Lower leg skin (tissue), 4 donors: ENCODE measurements at regions not wholly inside any gene's neighbourhood (a gene's known extent, or its start where the extent isn't known, plus 50 kb on each side); places are given as distances from the start of the nearest gene placed in this dataset.

ENCODE experiments used
- DNase-seq, 2 donors: peaks; one replicate each; pipeline ENCODE4 v3.0.0-alpha.2; 2019; ENCODE audit warnings: low spot score in 2 of 2
- H3K4me3 ChIP-seq: fragments of 200-600 bp; sonication (generic); 2 replicates; pipeline ENCODE4 v1.5.1; 2017; ENCODE audit warnings: mild to moderate bottlenecking, low read depth; ENCODE audit not compliant: poor library complexity, severe bottlenecking
- POLR2A ChIP-seq, 2 donors: fragments of 450-650 bp; IDR thresholded peaks; one replicate each; pipeline ENCODE4 v1.6.1; 2016 to 2017; ENCODE audit warnings: antibody characterized with exemption in 2 of 2, mild to moderate bottlenecking in 1 of 2, moderate library complexity in 1 of 2
- WGBS, 2 donors: methylation state at CpG; one replicate each; pipeline ENCODE4 v1.1.5; 2018; 5-methylcytosine and 5-hydroxymethylcytosine counted together
- intact Hi-C: fragments of 100-400 bp; cut with DNase I; formaldehyde crosslinking; loops from one replicate; pipeline ENCODE4 v1.15.0; 2023; ENCODE audit warnings: low total_unique reads
- TF ChIP-seq, protein P1 (sequence below), 3 donors: fragments of 450-650 bp; IDR thresholded peaks; one replicate each; pipeline ENCODE4 v1.5.1; 2016; ENCODE audit warnings: antibody characterized with exemption in 3 of 3, mild to moderate bottlenecking in 3 of 3, moderate library complexity in 2 of 3

DNA sequence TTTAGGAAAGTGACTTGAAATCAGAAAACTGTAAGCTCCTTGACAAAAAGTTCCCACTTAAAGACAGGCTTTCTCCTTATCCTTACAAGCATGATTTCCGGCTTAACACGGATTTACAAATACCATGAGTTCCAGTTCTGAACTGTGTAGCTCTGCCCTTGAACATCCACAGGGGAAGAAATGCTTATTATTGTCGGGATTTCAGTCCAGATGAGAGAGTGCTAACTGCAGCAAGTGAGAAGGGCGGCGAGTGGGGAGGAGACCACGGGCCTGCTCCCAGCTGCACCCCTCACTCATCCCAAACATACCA is 73.1 kb downstream of the LRRC30 start:
- WGBS, 2 donors, result 83 to 85% methylated on average over 6 of the region's 6 CpGs
- intact Hi-C loops, result no loop called here
- no peak for TF ChIP-seq POLR2A (IDR thresholded peaks at IDR 0.05)
- TF ChIP-seq, protein P1, sequence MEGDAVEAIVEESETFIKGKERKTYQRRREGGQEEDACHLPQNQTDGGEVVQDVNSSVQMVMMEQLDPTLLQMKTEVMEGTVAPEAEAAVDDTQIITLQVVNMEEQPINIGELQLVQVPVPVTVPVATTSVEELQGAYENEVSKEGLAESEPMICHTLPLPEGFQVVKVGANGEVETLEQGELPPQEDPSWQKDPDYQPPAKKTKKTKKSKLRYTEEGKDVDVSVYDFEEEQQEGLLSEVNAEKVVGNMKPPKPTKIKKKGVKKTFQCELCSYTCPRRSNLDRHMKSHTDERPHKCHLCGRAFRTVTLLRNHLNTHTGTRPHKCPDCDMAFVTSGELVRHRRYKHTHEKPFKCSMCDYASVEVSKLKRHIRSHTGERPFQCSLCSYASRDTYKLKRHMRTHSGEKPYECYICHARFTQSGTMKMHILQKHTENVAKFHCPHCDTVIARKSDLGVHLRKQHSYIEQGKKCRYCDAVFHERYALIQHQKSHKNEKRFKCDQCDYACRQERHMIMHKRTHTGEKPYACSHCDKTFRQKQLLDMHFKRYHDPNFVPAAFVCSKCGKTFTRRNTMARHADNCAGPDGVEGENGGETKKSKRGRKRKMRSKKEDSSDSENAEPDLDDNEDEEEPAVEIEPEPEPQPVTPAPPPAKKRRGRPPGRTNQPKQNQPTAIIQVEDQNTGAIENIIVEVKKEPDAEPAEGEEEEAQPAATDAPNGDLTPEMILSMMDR (IDR thresholded peaks at IDR 0.05), result no peak
- no peak overlapping the region for H3K4me3 ChIP-seq
- no peak for DNase-seq

DNA sequence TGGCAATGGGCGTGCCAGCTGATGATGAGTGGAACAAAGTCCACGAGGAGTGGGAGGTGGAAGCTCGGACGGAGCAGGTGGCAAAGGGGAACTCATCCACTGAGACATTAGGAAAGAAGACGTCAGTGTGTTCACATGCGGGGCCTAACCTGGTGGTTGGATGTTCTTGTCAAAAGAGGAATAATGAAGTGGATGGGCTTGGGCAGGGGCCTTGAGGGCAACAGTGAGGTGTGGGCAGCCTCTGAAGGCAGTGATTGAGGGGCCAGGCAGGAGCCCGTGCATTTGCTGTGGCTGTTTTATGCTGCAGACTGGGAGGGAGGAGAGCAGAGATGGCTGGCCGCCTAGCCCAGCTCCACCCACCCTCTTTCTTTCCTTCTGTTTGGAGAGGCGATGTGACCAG is 74.5 kb downstream of the LRRC30 start:
- H3K4me3 ChIP-seq, result no peak overlapping the region
- 83 to 87% methylated on average over 9 of the region's 9 CpGs for WGBS, 2 donors
- intact Hi-C loops, result no loop called here
- TF ChIP-seq POLR2A (IDR thresholded peaks at IDR 0.05), result no peak
- TF ChIP-seq, protein P1 (IDR thresholded peaks at IDR 0.05), result no peak
- DNase-seq, result no peak

DNA sequence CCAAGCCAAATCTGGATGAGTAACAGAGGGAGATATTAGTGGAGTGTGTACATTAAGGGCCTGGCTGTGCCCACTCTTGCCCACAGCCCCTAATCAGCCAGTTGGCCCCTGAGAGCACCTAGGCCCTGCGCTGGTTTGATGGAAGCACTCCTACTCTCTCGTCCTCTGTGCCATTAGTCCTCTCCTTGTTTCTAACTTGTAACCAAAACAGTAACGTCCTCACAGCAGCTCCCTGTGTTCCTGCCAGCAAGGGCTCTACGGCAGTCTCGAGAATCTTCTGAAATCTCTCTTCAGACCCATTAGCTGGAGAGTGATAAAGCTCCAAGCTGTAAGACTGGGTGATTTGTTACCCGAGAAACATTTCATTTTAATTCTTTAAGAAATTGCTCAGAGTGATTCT is 76.1 kb downstream of the LRRC30 start:
- intact Hi-C loops, result no loop called here
- no peak for DNase-seq
- WGBS, 2 donors, result 65 to 67% methylated on average over 6 of the region's 6 CpGs
- TF ChIP-seq, protein P1 (IDR thresholded peaks at IDR 0.05), result no peak
- TF ChIP-seq POLR2A (IDR thresholded peaks at IDR 0.05), result no peak
- no peak overlapping the region for H3K4me3 ChIP-seq

DNA sequence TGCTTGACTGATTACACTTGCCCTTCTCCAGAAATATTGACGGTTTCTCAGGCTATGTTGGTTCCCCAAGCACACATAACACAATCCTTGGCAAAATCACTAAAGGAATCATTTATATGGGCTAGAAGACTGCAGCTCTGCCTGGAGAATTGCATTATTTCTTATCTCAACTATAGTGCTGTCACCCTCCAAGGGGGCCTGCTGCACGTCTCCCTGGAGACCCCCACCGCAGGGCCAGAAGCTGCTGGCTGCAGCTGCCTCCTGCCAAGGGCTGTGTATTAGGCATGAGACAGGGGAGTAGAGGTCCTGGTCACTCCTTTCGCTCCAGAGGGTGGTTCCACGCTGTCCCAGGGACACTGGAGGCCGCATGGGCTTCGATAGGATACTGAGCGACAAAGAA is 76.6 kb downstream of the LRRC30 start:
- intact Hi-C loops, result no loop called here
- no peak for TF ChIP-seq POLR2A (IDR thresholded peaks at IDR 0.05)
- TF ChIP-seq, protein P1 (IDR thresholded peaks at IDR 0.05), result no peak
- WGBS, 2 donors, result 81 to 86% methylated on average over 8 of the region's 8 CpGs
- DNase-seq, result no peak
- no peak overlapping the region for H3K4me3 ChIP-seq

DNA sequence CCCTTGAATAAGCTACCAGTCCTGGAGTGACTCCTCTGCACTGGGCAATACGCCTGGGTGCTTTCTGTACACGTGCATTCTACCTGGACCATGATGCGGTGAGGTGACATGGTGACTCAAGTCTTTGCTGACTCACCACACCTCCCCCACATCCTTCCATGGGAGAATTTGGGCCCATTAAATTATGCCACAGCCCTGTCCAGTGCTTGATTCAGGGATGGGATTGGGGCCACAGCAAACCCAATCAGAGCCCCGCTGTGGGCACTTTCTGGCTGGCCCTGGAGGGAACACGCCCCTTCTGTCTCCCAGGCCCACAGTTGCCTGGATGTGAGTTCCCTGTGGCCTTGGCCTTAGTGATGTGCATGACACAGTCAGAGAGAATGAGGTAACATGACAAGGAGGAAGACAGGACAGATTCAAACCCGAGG is 86.9 kb downstream of the LRRC30 start:
- no peak overlapping the region for H3K4me3 ChIP-seq
- no peak for DNase-seq
- TF ChIP-seq, protein P1 (IDR thresholded peaks at IDR 0.05), result no peak
- no peak for TF ChIP-seq POLR2A (IDR thresholded peaks at IDR 0.05)
- intact Hi-C loops, result no loop called here
- 75 to 77% methylated on average over 6 of the region's 6 CpGs for WGBS, 2 donors

DNA sequence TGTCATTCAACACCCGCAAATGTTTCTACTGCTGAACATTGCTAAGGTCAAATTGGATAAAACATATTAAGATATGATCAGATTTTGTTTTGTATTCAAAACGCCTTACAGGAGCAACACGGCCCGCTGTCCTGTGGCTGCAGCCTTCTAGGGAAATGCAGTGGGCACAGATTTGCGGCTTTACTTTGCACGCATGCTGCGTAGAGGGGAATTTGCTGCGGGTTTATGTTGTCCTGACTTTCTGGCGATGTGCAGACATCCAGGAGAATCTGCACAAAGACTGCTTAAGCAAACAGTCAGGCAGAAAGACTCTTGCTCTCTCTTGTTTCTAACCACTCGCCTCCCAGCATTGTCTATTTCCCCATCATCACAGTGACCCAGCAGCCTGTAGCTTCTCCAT is 88.3 kb downstream of the LRRC30 start:
- no peak overlapping the region for H3K4me3 ChIP-seq
- no peak for DNase-seq
- TF ChIP-seq, protein P1 (IDR thresholded peaks at IDR 0.05), result no peak
- TF ChIP-seq POLR2A (IDR thresholded peaks at IDR 0.05), result no peak
- 90% methylated on average over 10 of the region's 10 CpGs for WGBS, 2 donors
- intact Hi-C loops, result no loop called here
